ENCODE measurements at regions not wholly inside any gene's neighbourhood (a gene's known extent, or its start where the extent isn't known, plus 50 kb on each side); places are given as distances from the start of the nearest gene placed in this dataset.

DNA sequence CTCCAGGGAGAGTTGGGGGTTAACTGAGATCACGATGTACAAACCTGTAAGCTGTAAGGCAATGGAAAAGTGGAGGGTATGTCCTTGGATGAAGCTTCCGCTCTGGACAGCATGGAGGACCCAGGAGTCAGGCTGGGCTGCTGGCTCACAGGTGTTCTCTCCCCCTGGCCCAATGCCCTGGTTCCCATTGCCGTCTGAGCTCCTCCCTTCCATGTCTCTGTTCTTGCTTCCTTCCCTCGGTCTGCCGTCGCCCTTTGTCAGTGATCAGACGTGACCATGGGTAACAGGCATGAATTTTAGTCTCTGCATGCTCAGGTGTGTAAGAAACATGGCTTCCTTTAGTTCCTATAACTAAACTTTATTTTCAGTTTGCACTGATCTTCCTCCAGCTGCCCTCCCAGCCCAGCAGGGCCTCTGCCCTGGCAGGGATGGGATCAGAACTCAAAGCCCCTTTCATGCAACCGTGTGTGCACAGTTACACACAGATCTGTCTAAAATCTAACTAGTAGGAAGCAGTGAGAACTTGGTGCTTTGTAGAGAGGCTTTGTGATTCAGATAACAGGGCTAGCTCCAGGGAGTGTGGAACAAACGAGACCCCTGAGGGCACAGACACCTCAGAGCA, 51.7 kb upstream of the KCNMB1 start:
- ChIA-PET POLR2A (no interaction called here), CTCF (interaction anchor here (0.6 to 1.4 kb wide), 3 partner anchors 9 to 192 kb away, joined by 3 to 5 read pairs (median 5); no protein-coding TSS in a partner anchor)
- Histone ChIP-seq H3K36me3 (ENCODE audit: control insufficient read depth in 2 of 2, insufficient read depth in 1 of 2, low read length in 2 of 2) (no peaks in the 10 kb centered on the region), H3K4me1 (ENCODE audit: control insufficient read depth, insufficient read depth, low read length) (no peaks in the 10 kb centered on the region), H3K4me3 (ENCODE audit: low read depth, low read length) (no peak overlapping the region), H3K9me3 (ENCODE audit: control insufficient read depth, insufficient read depth, low read depth, low read length) (no peaks in the 10 kb centered on the region), H3K27ac (ENCODE audit: extremely low read depth, low read depth, low read length) (no peak overlapping the region)
- TF ChIP-seq, protein P1, sequence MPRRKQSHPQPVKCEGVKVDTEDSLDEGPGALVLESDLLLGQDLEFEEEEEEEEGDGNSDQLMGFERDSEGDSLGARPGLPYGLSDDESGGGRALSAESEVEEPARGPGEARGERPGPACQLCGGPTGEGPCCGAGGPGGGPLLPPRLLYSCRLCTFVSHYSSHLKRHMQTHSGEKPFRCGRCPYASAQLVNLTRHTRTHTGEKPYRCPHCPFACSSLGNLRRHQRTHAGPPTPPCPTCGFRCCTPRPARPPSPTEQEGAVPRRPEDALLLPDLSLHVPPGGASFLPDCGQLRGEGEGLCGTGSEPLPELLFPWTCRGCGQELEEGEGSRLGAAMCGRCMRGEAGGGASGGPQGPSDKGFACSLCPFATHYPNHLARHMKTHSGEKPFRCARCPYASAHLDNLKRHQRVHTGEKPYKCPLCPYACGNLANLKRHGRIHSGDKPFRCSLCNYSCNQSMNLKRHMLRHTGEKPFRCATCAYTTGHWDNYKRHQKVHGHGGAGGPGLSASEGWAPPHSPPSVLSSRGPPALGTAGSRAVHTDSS (tag by site-specific recombination; IDR thresholded peaks at IDR 0.05): no peak
- no peak for TF ChIP-seq SP2 (tag by site-specific recombination; IDR thresholded peaks at IDR 0.05)
- TF ChIP-seq, protein P2, sequence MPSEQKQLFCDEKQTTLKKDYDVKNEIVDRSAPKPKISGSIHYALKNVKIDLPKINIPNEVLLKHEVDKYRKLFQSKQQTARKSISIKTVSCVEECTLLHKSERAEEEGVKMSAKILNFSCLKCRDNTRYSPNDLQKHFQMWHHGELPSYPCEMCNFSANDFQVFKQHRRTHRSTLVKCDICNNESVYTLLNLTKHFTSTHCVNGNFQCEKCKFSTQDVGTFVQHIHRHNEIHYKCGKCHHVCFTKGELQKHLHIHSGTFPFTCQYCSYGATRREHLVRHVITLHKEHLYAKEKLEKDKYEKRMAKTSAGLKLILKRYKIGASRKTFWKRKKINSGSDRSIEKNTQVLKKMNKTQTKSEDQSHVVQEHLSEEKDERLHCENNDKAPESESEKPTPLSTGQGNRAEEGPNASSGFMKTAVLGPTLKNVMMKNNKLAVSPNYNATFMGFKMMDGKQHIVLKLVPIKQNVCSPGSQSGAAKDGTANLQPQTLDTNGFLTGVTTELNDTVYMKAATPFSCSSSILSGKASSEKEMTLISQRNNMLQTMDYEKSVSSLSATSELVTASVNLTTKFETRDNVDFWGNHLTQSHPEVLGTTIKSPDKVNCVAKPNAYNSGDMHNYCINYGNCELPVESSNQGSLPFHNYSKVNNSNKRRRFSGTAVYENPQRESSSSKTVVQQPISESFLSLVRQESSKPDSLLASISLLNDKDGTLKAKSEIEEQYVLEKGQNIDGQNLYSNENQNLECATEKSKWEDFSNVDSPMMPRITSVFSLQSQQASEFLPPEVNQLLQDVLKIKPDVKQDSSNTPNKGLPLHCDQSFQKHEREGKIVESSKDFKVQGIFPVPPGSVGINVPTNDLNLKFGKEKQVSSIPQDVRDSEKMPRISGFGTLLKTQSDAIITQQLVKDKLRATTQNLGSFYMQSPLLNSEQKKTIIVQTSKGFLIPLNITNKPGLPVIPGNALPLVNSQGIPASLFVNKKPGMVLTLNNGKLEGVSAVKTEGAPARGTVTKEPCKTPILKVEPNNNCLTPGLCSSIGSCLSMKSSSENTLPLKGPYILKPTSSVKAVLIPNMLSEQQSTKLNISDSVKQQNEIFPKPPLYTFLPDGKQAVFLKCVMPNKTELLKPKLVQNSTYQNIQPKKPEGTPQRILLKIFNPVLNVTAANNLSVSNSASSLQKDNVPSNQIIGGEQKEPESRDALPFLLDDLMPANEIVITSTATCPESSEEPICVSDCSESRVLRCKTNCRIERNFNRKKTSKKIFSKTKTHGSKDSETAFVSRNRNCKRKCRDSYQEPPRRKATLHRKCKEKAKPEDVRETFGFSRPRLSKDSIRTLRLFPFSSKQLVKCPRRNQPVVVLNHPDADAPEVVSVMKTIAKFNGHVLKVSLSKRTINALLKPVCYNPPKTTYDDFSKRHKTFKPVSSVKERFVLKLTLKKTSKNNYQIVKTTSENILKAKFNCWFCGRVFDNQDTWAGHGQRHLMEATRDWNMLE (tag by site-specific recombination; conservative IDR thresholded peaks at IDR 0.05; ENCODE audit: low read depth): no peak
- TF ChIP-seq GLI2 (tag by site-specific recombination; IDR thresholded peaks at IDR 0.05; ENCODE audit: borderline replicate concordance, low read depth): no peak
- no peak for TF ChIP-seq ZNF791 (tag by site-specific recombination; IDR thresholded peaks at IDR 0.05)
- TF ChIP-seq ZNF701 (tag by site-specific recombination; IDR thresholded peaks at IDR 0.05): no peak
- TF ChIP-seq, protein P3, sequence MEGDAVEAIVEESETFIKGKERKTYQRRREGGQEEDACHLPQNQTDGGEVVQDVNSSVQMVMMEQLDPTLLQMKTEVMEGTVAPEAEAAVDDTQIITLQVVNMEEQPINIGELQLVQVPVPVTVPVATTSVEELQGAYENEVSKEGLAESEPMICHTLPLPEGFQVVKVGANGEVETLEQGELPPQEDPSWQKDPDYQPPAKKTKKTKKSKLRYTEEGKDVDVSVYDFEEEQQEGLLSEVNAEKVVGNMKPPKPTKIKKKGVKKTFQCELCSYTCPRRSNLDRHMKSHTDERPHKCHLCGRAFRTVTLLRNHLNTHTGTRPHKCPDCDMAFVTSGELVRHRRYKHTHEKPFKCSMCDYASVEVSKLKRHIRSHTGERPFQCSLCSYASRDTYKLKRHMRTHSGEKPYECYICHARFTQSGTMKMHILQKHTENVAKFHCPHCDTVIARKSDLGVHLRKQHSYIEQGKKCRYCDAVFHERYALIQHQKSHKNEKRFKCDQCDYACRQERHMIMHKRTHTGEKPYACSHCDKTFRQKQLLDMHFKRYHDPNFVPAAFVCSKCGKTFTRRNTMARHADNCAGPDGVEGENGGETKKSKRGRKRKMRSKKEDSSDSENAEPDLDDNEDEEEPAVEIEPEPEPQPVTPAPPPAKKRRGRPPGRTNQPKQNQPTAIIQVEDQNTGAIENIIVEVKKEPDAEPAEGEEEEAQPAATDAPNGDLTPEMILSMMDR (tag by site-specific recombination; IDR thresholded peaks at IDR 0.05): no peak
- no peak for TF ChIP-seq ZNF350 (tag by site-specific recombination; IDR thresholded peaks at IDR 0.05)
- no peak for TF ChIP-seq ZNF138 (tag by site-specific recombination; IDR thresholded peaks at IDR 0.05; ENCODE audit: borderline replicate concordance)
- TF ChIP-seq ZNF354C (tag by site-specific recombination; IDR thresholded peaks at IDR 0.05; ENCODE audit: borderline replicate concordance, low read depth): no peak

DNA sequence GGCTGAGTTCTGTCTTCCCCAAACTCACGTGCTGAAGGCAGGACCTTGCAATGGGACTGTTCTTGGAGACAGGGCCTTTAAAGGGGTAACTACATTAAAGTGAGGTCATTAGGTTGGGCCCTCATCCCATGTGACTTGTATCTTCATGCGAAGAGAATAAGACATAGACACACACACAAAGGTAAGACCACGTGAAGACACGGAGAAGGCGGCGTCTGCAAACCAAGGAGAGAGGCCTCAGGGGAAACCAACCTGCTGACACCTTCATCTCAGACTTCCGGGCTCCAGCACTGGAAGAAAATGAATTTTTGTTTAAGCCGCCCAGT, 50.7 kb upstream of the KCNMB1 start:
- CTCF ChIA-PET: no interaction called here
- H3K4me3 ChIP-seq (ENCODE audit: low read depth, low read length): no peak overlapping the region
- TF ChIP-seq ZFP41 (tag by site-specific recombination; IDR thresholded peaks at IDR 0.05; ENCODE audit: borderline replicate concordance) (no peak), ZNF768 (tag by site-specific recombination; IDR thresholded peaks at IDR 0.05) (no peak), ZNF777 (tag by site-specific recombination; IDR thresholded peaks at IDR 0.05; ENCODE audit: borderline replicate concordance) (no peak), ZNF658 (tag by site-specific recombination; IDR thresholded peaks at IDR 0.05) (no peak), YY1 (tag by site-specific recombination; IDR thresholded peaks at IDR 0.05) (no peak)
- TF ChIP-seq, protein P4, sequence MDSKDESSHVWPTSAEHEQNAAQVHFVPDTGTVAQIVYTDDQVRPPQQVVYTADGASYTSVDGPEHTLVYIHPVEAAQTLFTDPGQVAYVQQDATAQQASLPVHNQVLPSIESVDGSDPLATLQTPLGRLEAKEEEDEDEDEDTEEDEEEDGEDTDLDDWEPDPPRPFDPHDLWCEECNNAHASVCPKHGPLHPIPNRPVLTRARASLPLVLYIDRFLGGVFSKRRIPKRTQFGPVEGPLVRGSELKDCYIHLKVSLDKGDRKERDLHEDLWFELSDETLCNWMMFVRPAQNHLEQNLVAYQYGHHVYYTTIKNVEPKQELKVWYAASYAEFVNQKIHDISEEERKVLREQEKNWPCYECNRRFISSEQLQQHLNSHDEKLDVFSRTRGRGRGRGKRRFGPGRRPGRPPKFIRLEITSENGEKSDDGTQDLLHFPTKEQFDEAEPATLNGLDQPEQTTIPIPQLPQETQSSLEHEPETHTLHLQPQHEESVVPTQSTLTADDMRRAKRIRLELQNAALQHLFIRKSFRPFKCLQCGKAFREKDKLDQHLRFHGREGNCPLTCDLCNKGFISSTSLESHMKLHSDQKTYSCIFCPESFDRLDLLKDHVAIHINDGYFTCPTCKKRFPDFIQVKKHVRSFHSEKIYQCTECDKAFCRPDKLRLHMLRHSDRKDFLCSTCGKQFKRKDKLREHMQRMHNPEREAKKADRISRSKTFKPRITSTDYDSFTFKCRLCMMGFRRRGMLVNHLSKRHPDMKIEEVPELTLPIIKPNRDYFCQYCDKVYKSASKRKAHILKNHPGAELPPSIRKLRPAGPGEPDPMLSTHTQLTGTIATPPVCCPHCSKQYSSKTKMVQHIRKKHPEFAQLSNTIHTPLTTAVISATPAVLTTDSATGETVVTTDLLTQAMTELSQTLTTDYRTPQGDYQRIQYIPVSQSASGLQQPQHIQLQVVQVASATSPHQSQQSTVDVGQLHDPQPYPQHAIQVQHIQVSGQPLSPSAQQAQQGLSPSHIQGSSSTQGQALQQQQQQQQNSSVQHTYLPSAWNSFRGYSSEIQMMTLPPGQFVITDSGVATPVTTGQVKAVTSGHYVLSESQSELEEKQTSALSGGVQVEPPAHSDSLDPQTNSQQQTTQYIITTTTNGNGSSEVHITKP (tag by site-specific recombination; IDR thresholded peaks at IDR 0.05): no peak
- TF ChIP-seq, protein P3 (tag by site-specific recombination; IDR thresholded peaks at IDR 0.05): no peak
- no peaks in the 10 kb centered on the region for H3K36me3 ChIP-seq (ENCODE audit: control insufficient read depth in 2 of 2, insufficient read depth in 1 of 2, low read length in 2 of 2)
- no peaks in the 10 kb centered on the region for H3K4me1 ChIP-seq (ENCODE audit: control insufficient read depth, insufficient read depth, low read length)
- no peaks in the 10 kb centered on the region for H3K9me3 ChIP-seq (ENCODE audit: control insufficient read depth, insufficient read depth, low read depth, low read length)
- POLR2A ChIA-PET: no interaction called here
- no peak overlapping the region for H3K27ac ChIP-seq (ENCODE audit: extremely low read depth, low read depth, low read length)

Data from HEK293 (cell line).